Erythroblast (primary cell): ENCODE measurements at regions not wholly inside any gene's neighbourhood (a gene's known extent, or its start where the extent isn't known, plus 50 kb on each side); places are given as distances from the start of the nearest gene placed in this dataset.

ENCODE experiments used
- GATA1 ChIP-seq: IDR thresholded peaks from 2 replicates; pipeline ENCODE4 v1.6.1; 2011; ENCODE audit warnings: low read depth, mild to moderate bottlenecking, control low read depth, low read length, moderate library complexity
- POLR2A ChIP-seq: IDR thresholded peaks from 2 replicates; pipeline ENCODE4 v1.6.1; 2011; ENCODE audit warnings: mild to moderate bottlenecking, low read length

DNA sequence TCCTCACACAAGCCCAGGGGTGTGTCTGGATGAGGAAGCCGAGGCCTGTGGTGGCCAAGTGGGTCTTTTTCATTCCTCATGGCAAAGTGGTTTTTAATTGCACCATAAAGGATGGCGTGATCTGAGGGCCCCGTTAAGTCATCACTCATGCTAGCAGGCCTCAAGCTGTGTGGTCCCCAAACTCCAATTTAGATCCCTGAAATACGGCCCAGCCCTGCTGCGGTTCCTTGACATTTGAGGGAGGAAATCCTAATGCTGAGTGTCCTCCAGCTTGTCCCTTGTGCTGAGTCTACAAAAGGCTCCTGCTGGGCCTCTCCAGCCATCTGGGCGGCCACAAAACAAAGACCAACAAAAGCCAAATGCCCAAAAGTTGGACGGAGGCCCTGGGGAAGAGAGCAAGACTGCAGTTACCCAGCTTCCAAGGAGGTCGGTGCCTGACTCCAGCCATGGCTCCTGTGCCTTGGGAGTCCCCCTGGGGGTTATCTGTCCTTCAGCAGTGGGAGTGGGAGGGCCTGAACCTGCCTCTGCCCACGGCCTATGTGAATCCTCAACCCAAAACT, 162.3 kb upstream of the PDE10A start:
- TF ChIP-seq POLR2A (no peak), GATA1 (no peak)
